Hippocampal formation (tissue), 2 donors: ENCODE measurements at regions not wholly inside any gene's neighbourhood (a gene's known extent, or its start where the extent isn't known, plus 50 kb on each side); places are given as distances from the start of the nearest gene placed in this dataset.

Experiments used
- DNase-seq, 2 donors: peaks; one replicate each; lab custom pipeline; 2025; lab: John Stamatoyannopoulos, UW

GRCh38 chr2:12083081-12083581 is 336.7 kb downstream of the LPIN1 start:
- DNase-seq: no peak

- no peak for DNase-seq
Observed at GRCh38 chr2:12083713-12084419, 337.4 kb downstream of the LPIN1 start.

GRCh38 chr2:12087175-12087574 is 340.7 kb downstream of the LPIN1 start:
- no peak for DNase-seq

DNA sequence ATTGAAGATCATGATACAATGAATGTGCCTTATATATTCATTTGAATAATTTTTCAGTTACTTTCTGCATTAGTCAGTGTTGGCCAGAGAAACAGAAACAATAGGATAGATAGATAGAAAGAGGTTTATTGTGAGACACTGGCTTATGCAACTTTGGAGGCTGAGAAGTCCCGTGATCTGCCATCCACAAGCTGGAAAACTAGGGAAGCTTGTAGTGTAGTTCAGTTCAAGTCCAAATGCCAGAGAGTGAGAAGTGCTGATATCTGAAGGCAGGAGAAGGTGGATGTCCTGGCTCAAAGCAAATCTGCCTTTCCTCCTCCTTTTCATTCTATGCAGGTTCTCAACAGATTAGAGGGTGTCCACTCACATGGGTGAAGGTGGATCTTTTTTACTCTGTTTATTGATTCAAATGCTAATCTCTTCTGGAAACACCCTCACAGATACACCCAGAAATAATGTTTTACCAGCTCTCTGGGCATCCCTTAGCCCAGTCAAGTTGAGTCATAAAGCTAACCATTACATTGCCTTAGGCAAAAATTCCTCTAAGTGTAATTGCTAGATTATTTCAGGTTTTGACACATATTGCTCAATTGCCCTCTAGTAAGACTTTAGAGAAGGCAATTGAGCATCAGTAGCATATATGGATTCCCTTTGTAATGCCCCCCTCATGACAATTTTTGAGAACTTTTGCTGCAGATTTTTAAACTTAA is 341.4 kb downstream of the LPIN1 start:
- DNase-seq: no peak

GRCh38 chr2:12089001-12089400 is 342.6 kb downstream of the LPIN1 start:
- no peak for DNase-seq

- DNase-seq: no peak
Observed at GRCh38 chr2:12089496-12089895, 343.1 kb downstream of the LPIN1 start.

DNA sequence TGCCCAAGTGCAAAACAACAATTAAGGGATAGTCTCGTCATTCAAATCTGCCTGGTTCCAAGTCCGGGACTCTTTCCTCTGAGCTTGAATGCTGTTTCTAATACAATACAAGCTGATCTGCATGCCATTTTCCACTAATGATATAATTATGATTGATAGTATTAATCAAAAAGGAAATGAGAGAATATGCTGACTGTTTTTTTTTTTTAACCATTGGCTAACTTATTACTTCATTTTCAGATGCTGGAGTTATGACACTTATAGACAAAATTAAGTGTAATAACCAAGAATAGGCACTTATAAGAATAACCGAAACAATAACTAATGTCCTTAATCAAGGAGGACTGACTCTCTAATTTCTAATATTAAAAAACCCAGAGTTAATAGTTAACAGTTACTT is 343.6 kb downstream of the LPIN1 start:
- DNase-seq: no peak

DNA sequence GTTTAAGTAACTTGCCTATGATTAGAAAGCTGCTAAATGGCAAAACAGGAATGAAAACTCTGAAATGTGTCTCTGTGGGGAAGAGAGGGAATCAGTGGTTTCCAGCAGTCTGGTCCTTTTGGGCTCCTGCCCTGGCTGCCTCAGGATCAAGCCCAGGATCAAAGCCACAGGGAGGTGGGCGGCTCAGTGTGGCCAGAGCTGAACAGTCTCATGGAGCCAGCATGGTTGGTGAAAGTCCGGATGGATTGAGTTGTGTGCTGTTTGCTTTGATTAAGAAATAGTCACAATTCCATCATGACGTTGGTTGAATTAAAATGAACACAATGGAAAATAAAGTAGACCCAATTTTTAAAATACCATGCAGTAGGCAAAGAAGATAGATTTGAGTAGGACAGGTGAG is 344.2 kb downstream of the LPIN1 start:
- DNase-seq: no peak

DNA sequence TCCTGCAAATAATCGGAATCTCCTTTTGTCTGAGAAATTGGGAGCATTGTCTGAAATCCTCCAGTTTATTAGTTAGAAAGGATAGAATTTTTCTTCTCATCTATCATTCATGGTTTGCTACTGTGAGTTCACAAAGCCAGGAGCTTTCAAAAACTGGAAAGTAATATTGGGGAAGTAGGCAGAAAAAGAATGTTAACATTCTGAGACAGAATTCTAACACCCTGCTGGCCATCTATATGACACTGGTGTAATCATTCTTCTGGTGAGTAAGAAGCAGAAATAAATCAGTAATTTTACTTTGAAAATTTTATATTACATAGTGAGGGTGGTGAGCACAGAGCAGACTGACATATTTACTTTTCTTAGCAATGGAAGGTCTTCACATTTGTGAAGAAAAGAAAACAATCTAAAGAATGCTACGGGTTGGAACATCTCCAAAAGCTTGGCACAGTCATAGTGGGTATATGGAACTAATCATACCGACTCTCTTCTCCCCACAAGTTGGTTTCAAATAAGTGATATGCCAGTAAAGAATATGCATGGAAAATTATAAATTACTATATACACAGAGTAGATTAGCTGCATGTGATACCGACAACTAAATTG is 344.9 kb downstream of the LPIN1 start:
- no peak for DNase-seq

DNA sequence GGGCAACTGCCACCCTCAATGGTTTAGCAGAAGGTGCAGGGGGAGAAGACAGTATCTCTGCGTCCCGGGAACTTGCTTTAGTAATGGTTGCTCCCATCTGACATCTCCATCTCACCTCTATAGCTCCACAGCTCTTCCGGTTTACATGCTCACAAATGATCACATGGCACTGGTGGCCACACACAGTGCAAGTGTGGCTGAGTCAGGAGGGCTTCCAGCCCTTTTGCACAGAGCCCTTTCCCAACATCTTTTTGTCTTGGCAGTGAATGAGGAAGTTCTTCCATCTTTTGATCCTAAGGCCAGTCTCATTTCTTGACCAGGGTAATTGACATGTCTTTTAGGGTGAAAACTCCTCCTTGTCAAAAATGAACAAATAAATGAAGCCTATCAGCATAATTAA is 347.7 kb downstream of the LPIN1 start:
- no peak for DNase-seq

DNA sequence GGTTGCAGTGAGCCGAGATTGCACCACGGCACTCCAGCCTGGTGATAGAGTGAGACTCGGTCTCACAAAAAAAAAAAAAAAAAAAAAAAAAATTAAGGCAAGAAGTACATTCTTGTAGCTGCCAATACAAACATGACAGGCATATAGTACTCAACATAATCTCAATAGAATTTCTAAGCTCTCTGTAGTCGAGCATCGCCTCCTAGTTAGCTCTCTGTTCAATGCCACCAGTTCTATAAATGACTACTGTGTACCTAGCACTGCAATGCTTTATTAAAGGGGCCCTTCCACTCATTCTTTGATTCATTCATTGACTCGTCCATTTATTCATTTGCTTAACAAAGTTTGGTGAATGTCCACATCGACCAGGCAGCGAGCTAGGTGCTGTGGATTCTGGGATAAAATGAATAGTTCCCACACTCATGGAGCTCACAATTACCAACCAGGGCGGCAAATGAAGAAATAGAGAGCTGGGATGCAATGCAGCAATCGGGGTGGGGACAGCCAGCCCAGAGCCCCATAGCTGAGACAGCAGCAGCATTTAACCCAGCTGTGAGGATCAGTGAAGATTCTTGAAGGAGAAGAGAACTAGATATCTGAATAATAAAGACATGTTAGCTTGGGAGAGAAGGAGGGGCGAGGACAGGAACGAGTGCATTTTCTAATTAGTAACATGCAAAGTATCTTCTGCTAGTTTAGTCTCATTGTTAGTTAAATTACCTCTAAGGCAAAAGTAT is 349.8 kb downstream of the LPIN1 start:
- no peak for DNase-seq

GRCh38 chr2:12096788-12097449 is 350.5 kb downstream of the LPIN1 start:
- no peak for DNase-seq

DNA sequence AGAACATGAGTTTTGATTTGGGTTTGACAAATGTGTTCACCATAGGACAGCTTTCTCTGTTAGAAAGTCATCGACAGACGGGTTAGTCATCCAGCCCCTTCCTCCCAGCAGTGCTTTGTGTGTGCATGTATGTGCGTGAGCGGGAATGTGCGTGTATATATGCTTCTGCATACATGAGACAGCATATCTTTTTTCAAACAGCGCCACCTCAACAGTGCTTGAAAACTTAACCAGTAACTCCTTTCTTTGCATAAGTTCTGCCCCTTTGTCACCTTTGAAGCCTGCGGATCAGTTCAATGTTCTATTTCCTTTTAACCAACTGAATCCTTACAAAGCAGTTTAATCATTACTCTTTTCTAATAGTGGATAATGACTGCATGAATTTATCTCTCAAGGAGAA is 351.4 kb downstream of the LPIN1 start:
- DNase-seq: no peak

- no peak for DNase-seq
Observed at GRCh38 chr2:12099374-12099773, 352.9 kb downstream of the LPIN1 start.

DNA sequence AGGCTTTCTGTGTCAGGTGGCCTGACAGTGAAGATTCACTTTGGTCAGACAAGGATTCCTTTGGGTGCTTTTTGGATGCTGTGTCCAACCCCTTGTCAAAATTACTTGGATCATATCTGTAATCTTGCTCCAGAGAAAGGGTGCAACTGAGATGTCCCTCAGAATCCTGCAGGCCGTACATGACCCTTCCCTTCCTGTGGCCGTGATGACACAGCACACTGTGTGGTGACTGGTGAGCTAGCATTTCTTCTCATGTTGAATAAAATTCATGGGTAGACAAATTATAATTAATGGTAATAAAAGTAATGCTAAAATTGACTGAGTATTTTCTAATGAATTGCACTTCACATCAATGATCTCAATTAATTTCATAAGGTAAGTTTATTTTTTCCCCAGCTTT is 356.2 kb downstream of the LPIN1 start:
- no peak for DNase-seq

DNA sequence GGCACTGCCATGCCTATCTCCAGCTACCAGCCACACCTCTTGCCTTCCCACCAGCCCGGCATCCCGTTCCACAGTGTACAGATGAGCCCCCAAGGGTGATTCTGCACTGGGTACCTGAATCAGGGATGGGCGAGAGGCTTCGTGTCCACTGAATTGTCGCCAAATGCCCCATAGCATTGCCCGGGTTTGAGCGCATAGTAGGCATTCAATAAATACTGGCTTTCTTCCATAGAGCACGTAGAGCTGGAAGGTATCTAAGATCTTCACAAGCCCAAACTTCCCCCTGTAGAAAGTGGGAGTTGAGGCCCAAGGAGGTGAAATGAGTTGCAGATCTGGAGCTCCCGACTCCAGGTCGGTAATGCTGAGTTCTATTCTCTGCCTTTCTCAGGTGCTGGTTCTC is 358.7 kb downstream of the LPIN1 start:
- DNase-seq: no peak

- no peak for DNase-seq
Observed at GRCh38 chr2:12106440-12107080, 360.1 kb downstream of the LPIN1 start.

DNA sequence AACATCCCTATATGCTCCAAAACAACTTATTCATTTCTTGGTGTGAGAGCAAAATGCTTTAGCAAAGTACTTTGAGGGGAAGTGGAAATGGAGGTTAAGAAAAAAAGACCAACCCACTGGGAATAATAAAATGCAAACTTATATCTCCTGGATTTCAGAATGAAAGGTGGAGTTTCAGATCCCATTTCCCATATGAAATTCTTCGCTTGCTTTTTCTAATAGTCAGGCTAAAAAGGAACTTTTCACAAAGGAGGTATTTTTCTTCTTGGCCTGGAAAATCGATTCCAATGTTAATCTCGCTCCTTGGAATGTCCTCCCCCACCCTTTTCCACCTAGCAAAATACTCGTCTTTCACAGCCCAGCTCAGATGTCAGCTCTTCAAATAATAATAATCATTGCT is 360.9 kb downstream of the LPIN1 start:
- DNase-seq: no peak

DNA sequence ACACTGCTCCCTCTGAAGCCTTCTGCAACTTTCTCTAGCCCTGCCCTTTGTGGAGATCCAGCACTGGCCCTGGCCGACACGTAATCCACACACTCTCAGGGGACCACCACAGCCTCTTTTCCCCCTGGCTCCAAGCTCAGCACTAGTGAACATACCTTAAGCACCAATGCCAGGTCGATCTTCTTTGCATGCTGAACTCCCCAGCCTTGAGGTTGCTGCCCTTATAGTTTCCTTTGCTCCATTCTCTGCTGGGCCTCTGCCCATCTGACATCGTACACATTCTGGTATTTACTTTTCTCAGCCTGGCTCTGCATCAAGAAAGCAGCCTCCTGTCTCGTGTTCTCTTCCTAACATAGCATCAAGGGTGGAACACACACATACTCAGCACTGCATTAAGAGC is 361.5 kb downstream of the LPIN1 start:
- no peak for DNase-seq

DNA sequence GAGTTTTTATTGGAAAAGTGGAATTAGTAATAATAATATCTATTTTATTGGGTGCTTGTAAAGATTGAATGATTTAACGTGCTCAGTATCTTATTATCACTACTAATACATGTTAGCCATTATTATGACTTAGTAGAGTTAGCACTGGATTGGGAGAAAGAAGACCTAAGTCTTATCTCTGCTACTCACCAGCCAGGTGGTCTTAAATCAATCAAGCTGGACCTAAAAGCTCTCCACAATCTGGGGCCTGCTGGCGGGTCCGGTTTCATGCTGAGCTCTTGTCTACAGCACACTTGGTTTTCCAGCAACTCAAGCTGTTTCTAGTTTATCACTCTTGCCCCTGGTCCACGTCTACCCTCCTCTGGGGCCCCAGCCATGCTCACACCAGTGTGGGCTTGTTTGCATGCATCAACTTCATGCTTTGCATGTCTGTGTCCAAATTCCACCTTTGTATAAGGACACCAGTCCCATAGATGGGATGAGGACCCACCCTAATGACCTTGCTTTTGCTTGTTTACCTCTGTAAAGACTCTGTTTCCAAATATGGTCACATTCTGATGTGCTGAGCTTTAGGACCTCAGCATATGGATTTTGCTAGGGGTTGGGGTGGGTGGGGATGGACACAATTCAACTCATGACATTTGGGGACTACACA is 363.1 kb downstream of the LPIN1 start:
- DNase-seq: no peak

DNA sequence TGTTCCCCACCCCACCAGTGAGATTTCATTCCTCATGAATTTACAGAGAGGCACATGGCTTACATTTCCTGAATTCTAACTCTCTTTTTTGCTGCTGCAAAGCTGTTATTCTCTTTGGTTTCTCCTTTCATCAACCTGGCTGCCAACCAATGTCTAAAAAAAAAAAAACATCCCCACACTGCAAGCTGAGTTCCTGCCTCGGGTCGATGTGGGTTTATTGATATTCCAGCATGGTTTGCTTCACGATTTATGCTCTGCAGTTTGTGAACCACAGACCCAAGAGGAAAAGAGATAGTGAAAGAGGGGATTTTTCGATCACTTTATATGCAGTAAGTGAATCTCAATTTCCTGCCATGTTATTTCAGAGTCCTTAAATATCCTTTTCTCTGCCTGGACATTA is 363.6 kb downstream of the LPIN1 start:
- no peak for DNase-seq
